ENCODE measurements at regions not wholly inside any gene's neighbourhood (a gene's known extent, or its start where the extent isn't known, plus 50 kb on each side); places are given as distances from the start of the nearest gene placed in this dataset.

GRCh38 chr2:59084326-59084725, 843.2 kb upstream of the FANCL start:
- DNase-seq = no peak

GRCh38 chr2:59083075-59083828, 842.1 kb upstream of the FANCL start:
- no peak for DNase-seq

DNA sequence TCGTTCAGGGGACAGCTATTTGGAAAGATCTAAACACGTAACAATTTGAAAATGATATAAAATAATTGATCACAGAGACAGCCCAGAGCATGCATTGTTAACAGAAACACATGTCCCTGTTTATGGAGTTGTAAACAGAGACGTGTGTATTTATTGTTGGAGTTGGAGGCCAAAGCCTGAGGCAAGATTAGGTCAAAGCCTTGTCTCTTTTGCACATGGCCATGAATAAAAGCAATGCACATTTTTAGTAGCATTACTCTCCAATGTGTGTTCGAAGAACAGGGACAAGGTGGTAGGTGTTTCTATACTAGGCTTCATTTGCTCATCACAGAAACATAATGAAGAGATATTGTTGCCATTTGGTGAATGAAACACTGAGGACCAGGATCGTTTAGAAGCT, 841.5 kb upstream of the FANCL start:
- no peak for DNase-seq

- no peak for DNase-seq
Measured at GRCh38 chr2:59080451-59081181, 839.5 kb upstream of the FANCL start.

- DNase-seq = no peak
Measured at GRCh38 chr2:59077981-59078531, 836.9 kb upstream of the FANCL start.

GRCh38 chr2:59077026-59077725, 836.1 kb upstream of the FANCL start:
- DNase-seq = no peak

GRCh38 chr2:59076079-59076619, 835.0 kb upstream of the FANCL start:
- DNase-seq = no peak

DNA sequence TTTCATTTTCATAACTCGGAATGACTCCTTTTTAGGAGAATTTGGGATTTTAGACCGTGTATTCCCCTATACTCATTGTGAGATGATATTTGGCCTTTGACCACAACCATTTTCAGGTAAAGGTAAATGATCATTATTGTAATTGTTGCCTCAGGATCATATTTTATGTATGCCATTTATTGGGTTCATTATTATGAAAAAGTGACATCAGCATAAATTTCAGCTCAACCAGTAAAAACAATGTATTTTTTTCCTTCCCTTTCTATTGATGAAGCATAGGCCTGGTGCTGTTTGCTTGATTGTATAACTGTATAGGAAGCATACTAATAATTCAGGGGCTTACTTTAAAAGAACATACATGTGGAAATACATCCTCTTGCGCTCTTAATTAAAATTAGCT, 832.9 kb upstream of the FANCL start:
- no peak for DNase-seq

DNA sequence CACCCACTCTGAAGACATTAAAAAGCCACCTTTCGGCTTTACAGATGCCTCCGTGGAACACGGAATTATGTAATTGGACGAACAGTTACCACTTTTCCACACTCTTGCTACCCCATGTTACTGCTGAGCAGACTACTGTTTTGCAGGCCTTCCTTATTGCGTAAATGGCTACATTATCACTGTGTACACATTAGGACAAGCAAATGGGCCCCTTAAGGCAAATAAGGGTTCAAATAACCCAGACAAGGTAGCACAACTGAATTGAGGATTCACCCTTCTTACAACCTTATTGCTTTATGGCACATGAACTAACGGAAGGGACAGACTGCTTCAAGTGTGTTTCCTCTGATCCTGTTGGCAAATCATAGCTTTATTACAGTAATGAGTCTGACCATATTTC, 832.2 kb upstream of the FANCL start:
- DNase-seq = no peak

- DNase-seq = no peak
Measured at GRCh38 chr2:59068255-59068654, 827.1 kb upstream of the FANCL start.

DNA sequence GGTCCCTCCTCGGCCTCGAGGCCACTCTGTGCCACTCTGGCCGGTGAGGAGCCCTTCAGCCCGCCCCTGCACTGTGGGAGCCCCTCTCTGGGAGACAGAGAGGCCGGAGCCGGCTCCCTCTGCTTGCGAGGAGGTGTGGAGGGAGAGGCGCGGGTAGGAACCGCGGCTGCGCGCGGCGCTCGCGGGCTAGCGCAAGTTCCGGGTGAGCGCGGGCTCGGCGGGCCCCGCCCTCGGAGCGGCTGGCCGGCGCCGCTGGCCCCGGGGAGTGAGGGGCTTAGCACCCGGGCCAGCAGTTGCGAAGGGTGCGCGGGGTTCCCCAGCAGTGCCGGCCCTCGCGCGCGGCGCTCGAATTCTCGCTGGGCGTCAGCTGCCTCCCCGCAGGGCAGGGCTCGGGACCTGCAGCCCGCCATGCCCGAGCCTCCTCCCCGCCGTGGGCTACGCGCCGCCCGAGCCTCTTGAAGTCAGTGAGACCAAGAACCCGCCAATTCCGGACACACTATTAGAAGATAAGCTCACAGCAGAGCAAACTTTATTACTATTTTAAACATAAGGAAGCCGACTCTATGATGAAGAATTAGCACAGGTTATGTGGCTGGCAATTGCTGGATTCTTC, 825.8 kb upstream of the FANCL start:
- no peak for DNase-seq

DNA sequence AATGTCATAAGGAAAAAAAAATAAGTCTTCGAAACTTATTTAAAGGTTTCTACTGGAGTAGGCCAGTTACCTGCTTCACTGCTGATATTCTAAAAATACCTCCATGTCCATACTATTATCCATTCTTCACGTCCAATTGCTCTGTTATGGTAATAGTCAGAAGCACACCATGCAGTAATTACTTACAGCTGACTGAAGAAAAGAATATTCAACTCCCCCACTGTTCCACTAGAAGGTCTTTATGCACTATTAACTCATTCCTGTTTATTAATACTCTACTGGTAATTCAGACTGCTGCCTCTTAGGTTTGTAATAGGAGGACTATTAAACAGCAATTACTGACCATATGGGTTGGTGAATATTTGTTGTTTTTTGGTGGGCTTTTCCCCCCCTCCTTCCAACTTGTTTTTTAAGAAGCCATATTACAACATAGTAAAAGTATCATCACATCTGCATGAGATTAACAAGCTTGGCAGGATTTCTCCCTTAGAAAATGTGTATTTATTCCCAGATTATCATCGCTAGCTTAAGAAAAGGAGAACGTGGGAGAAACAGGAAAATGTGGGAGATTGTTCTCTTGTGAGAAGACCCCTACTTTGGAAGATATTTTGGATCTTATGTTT, 806.4 kb upstream of the FANCL start:
- DNase-seq = no peak

GRCh38 chr2:59046401-59047372, 805.6 kb upstream of the FANCL start:
- no peak for DNase-seq

DNA sequence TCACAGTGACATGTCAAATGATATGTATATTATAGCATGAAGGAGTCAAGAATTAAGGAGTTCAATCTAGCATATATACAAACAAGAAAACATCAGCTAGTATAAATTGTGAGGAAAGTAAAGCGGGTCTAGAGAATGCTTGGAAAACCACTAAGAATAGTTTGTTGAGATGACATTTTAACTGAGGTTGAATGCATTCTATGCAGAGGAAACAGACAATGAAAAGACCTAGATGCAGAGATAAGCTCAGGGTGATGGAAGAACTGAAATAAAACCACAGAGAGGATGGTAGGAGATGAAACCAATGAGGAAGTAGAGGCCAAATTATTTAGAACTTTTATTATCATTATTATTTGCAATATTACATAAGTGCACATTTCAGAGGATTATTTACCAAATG, 803.6 kb upstream of the FANCL start:
- DNase-seq = no peak

DNA sequence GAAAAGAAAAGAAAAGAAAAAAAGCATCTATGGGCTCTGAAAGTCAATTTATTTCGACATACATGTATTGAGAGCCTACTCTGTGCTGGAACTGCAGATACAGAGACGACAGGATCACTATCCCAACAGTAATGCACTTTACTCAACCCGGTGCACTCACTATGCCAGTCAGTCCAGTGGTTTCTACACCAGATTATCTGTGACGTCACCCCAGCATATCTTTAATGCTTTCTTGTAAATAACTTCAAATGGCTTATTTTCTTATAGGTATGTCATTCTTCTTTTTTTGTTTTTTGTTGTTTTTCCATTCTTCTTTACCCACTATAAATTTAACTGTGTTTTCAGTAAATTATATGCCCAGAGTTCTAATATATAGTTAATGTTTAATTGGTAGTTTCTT, 800.0 kb upstream of the FANCL start:
- DNase-seq = no peak

DNA sequence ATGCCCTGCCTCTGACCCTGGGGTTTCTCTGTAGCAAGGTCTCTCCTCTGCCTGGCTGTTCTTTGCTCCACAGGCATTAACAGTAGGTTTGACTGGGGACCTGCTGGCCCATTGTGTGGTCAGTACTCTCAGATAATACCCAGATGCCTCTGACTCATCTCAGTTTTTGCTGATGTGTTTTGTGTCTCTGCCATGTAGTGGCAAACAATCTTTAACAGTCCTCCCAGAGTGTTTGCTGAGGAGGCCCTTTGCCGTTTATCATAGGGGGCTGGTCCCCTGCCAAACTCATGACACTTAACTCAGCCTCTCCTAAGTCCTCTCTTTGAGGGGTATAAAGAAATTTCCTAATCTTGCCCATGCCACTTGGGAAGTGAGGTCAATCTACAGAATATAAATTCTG, 793.7 kb upstream of the FANCL start:
- no peak for DNase-seq

- DNase-seq = no peak
Measured at GRCh38 chr2:59034106-59034505, 793.0 kb upstream of the FANCL start.

DNA sequence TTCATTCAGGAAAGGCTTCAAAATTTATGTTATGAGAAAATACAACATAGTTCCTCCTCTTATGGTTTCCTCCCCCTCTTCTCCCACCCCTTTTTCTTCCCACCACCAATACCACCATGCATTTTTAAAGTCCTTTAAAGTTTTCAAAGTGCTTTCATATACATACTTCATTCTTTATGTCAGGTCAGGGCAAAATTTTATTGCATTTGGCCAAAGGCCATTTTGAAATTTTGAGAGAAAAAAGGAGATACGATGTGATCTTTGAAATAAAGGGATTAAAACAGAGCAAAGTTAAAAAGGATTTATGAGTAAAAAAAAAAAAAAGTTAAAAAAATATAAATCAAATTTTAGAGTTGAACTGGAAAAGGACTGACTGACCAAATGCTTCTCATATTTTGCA, 792.5 kb upstream of the FANCL start:
- no peak for DNase-seq

DNA sequence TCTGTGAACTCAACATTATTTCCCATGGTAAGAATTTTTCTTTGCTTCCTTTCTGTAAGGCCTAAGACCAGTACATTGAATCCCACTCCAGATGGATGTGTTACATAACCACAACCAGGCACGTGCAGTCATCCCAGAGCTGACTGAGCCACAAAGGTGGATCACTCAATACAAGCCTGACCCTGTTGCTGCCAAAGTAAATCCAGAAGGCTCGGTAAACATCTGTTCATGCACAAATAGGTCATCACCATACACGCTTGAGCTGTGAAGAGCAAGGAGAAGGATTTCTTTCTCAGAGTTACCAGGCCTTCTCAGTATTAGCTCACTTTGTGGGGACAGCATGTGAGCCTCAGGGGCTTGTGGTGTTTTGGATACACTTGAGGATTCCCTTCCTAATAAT, 791.4 kb upstream of the FANCL start:
- no peak for DNase-seq

DNA sequence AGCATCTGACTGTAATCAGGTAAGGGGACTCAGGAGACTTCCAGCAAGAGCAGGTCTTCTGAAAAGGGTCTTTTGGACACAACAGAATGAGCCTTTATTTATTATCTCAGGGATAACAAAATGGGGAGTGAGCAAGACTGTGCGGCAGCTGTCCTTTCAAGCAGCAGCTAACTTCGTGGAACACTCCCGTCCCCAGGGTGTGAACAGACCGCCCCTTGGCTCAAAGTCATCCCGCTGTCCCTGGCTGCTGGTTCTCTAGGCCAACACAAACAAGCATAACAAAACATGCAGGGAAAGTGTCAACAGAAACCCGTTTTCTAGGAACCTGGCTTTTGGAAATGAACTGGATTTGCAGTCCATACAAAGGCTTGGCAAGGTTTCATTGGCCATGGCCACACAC, 787.9 kb upstream of the FANCL start:
- no peak for DNase-seq

DNA sequence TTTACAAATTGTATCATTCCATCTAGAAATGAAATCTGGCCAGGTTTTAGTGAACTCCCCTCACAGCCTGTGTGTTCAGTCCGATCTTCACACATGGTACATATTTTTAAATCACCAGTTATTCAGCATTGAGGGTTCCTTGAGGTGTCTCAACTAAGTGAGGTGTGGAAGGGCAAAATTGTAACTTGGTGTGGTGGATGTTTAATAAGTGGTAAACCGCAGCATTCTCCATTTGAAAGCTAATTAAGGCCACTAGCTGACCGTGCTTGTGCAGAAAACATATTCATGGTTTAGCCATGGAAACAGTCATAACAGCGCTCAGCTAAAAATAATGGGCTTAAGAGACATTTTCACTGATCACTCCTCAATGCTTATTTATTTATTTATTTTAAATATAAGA, 786.2 kb upstream of the FANCL start:
- DNase-seq = no peak
